SU-DHL-6 (cell line): ENCODE measurements at regions not wholly inside any gene's neighbourhood (a gene's known extent, or its start where the extent isn't known, plus 50 kb on each side); places are given as distances from the start of the nearest gene placed in this dataset.

Source experiments
- CTCF ChIP-seq: fragments of 200-600 bp; sonication (generic); IDR thresholded peaks from one replicate; pipeline ENCODE4 v1.5.1; 2017; ENCODE audit warnings: antibody characterized with exemption, mild to moderate bottlenecking, low read length, moderate library complexity; ENCODE audit not compliant: insufficient read depth, poor library complexity, severe bottlenecking
- EZH2phosphoT487 ChIP-seq: fragments of 200-600 bp; sonication (generic), shearing (Covaris generic); conservative IDR thresholded peaks from 2 replicates; pipeline ENCODE4 v1.6.1; 2018; ENCODE audit warnings: mild to moderate bottlenecking, antibody characterized with exemption, low read length, moderate library complexity, mixed read lengths

- TF ChIP-seq CTCF (no peak), EZH2phosphoT487 (no peak)
These were observed 143.4 kb downstream of the CCDC71L start for GRCh38 chr7:106517508-106517907.
